ENCODE measurements at regions not wholly inside any gene's neighbourhood (a gene's known extent, or its start where the extent isn't known, plus 50 kb on each side); places are given as distances from the start of the nearest gene placed in this dataset.
"Not testable (repeated sequence)": the region's sequence is repeated elsewhere in the genome, so short reads cannot be mapped to it uniquely, and the experiment has no call there.

- peaks cover 10% of the 10 kb centered on the region; the same call in 1 of the 2 replicates for H3K27me3 ChIP-seq
- H3K4me1 ChIP-seq, result no peaks in the 10 kb centered on the region
- H3K4me3 ChIP-seq, result no peak overlapping the region
- DNase-seq, result no peak
- H3K27ac ChIP-seq, result no peak overlapping the region
- no peaks in the 10 kb centered on the region for H3K9me3 ChIP-seq (replicated peaks)
- H3K36me3 ChIP-seq, result no peaks in the 10 kb centered on the region
Measured at GRCh38 chr9:120308495-120308894, 271.5 kb downstream of the CDK5RAP2 start.

GRCh38 chr9:120307599-120307998, 272.4 kb downstream of the CDK5RAP2 start:
- DNase-seq, result no peak
- H3K9me3 ChIP-seq (replicated peaks), result no peaks in the 10 kb centered on the region
- peaks cover 10% of the 10 kb centered on the region; the same call in 1 of the 2 replicates for H3K27me3 ChIP-seq
- H3K27ac ChIP-seq, result no peak overlapping the region
- H3K4me3 ChIP-seq, result no peak overlapping the region
- no peaks in the 10 kb centered on the region for H3K36me3 ChIP-seq
- no peaks in the 10 kb centered on the region for H3K4me1 ChIP-seq

GRCh38 chr9:120306561-120306960, 273.4 kb downstream of the CDK5RAP2 start:
- Histone ChIP-seq H3K9me3 (replicated peaks) (no peaks in the 10 kb centered on the region), H3K27ac (no peak overlapping the region), H3K4me1 (no peaks in the 10 kb centered on the region), H3K4me3 (no peak overlapping the region), H3K27me3 (peaks cover 10% of the 10 kb centered on the region; the same call in 1 of the 2 replicates), H3K36me3 (no peaks in the 10 kb centered on the region)
- no peak for DNase-seq

GRCh38 chr9:120306088-120306487, 273.9 kb downstream of the CDK5RAP2 start:
- Histone ChIP-seq H3K9me3 (replicated peaks) (no peaks in the 10 kb centered on the region), H3K27me3 (peaks cover 10% of the 10 kb centered on the region; the same call in 1 of the 2 replicates), H3K36me3 (no peaks in the 10 kb centered on the region), H3K4me3 (no peak overlapping the region), H3K4me1 (no peaks in the 10 kb centered on the region), H3K27ac (no peak overlapping the region)
- no peak for DNase-seq

- not testable (repeated sequence) for H3K27ac ChIP-seq; H3K9me3 ChIP-seq (replicated peaks); H3K36me3 ChIP-seq; DNase-seq; H3K4me1 ChIP-seq; H3K4me3 ChIP-seq
- H3K27me3 ChIP-seq, result peaks cover 10% of the 10 kb centered on the region; the same call in 1 of the 2 replicates
Measured at GRCh38 chr9:120304896-120305295, 275.1 kb downstream of the CDK5RAP2 start.

- no peak overlapping the region for H3K4me3 ChIP-seq
- no peaks in the 10 kb centered on the region for H3K9me3 ChIP-seq (replicated peaks)
- no peaks in the 10 kb centered on the region for H3K4me1 ChIP-seq
- DNase-seq, result no peak
- H3K36me3 ChIP-seq, result no peaks in the 10 kb centered on the region
- peaks cover 7% of the 10 kb centered on the region; the same call in 1 of the 2 replicates for H3K27me3 ChIP-seq
- no peak overlapping the region for H3K27ac ChIP-seq
Measured at GRCh38 chr9:120303519-120303918, 276.4 kb downstream of the CDK5RAP2 start.

- Histone ChIP-seq H3K27ac (no peak overlapping the region), H3K27me3 (0 out of 2 replicates have a peak, but pooled peaks cover 4% of the 10 kb centered on the region), H3K4me1 (no peaks in the 10 kb centered on the region), H3K9me3 (replicated peaks) (no peaks in the 10 kb centered on the region), H3K36me3 (no peaks in the 10 kb centered on the region), H3K4me3 (no peak overlapping the region)
- no peak for DNase-seq
Measured at GRCh38 chr9:120299785-120300184, 280.2 kb downstream of the CDK5RAP2 start.

- Histone ChIP-seq H3K27me3 (0 out of 2 replicates have a peak, but pooled peaks cover 5% of the 10 kb centered on the region), H3K27ac (no peak overlapping the region), H3K36me3 (no peaks in the 10 kb centered on the region), H3K9me3 (replicated peaks) (0 out of 2 replicates have a peak, but pooled peaks cover 2% of the 10 kb centered on the region), H3K4me3 (no peak overlapping the region), H3K4me1 (no peaks in the 10 kb centered on the region)
- no peak for DNase-seq
Measured at GRCh38 chr9:120294003-120294402, 286.0 kb downstream of the CDK5RAP2 start.

GRCh38 chr9:120292606-120293005, 287.4 kb downstream of the CDK5RAP2 start:
- H3K36me3 ChIP-seq, result no peaks in the 10 kb centered on the region

GRCh38 chr9:120291050-120291449, 288.9 kb downstream of the CDK5RAP2 start:
- no peaks in the 10 kb centered on the region for H3K36me3 ChIP-seq
- no peak overlapping the region for H3K4me3 ChIP-seq
- H3K27ac ChIP-seq, result no peak overlapping the region
- no peak for DNase-seq
- H3K4me1 ChIP-seq, result no peaks in the 10 kb centered on the region
- 0 out of 2 replicates have a peak, but pooled peaks cover 2% of the 10 kb centered on the region for H3K9me3 ChIP-seq (replicated peaks)
- 0 out of 2 replicates have a peak, but pooled peaks cover 3% of the 10 kb centered on the region for H3K27me3 ChIP-seq

More at GRCh38 chr9:120292606-120293005, 287.4 kb downstream of the CDK5RAP2 start:
- no peak for DNase-seq
- no peaks in the 10 kb centered on the region for H3K4me1 ChIP-seq
- H3K27me3 ChIP-seq, result 0 out of 2 replicates have a peak, but pooled peaks cover 5% of the 10 kb centered on the region
- 0 out of 2 replicates have a peak, but pooled peaks cover 2% of the 10 kb centered on the region for H3K9me3 ChIP-seq (replicated peaks)
- H3K27ac ChIP-seq, result no peak overlapping the region
- no peak overlapping the region for H3K4me3 ChIP-seq

GRCh38 chr9:120289990-120290975, 289.7 kb downstream of the CDK5RAP2 start:
- no peaks in the 10 kb centered on the region for H3K4me1 ChIP-seq
- H3K4me3 ChIP-seq, result no peak overlapping the region
- 0 out of 2 replicates have a peak, but pooled peaks cover 2% of the 10 kb centered on the region for H3K9me3 ChIP-seq (replicated peaks)
- no peak overlapping the region for H3K27ac ChIP-seq
- no peaks in the 10 kb centered on the region for H3K36me3 ChIP-seq
- H3K27me3 ChIP-seq, result 0 out of 2 replicates have a peak, but pooled peaks cover 3% of the 10 kb centered on the region
- DNase-seq, result no peak

- no peak for DNase-seq
- Histone ChIP-seq H3K9me3 (replicated peaks) (0 out of 2 replicates have a peak, but pooled peaks cover 2% of the 10 kb centered on the region), H3K36me3 (no peaks in the 10 kb centered on the region), H3K27me3 (no peaks in the 10 kb centered on the region), H3K27ac (no peak overlapping the region), H3K4me3 (no peak overlapping the region), H3K4me1 (no peaks in the 10 kb centered on the region)
Measured at GRCh38 chr9:120289098-120289497, 290.9 kb downstream of the CDK5RAP2 start.

- H3K4me3 ChIP-seq, result no peak overlapping the region
- H3K27ac ChIP-seq, result no peak overlapping the region
- DNase-seq, result no peak
- H3K4me1 ChIP-seq, result no peaks in the 10 kb centered on the region
- no peaks in the 10 kb centered on the region for H3K36me3 ChIP-seq
- H3K9me3 ChIP-seq (replicated peaks), result 0 out of 2 replicates have a peak, but pooled peaks cover 2% of the 10 kb centered on the region
- no peaks in the 10 kb centered on the region for H3K27me3 ChIP-seq
Measured at GRCh38 chr9:120286530-120286929, 293.4 kb downstream of the CDK5RAP2 start.

- no peaks in the 10 kb centered on the region for H3K4me1 ChIP-seq
- no peaks in the 10 kb centered on the region for H3K27me3 ChIP-seq
- no peak overlapping the region for H3K4me3 ChIP-seq
- no peaks in the 10 kb centered on the region for H3K9me3 ChIP-seq (replicated peaks)
- DNase-seq, result no peak
- no peak overlapping the region for H3K27ac ChIP-seq
- H3K36me3 ChIP-seq, result no peaks in the 10 kb centered on the region
Measured at GRCh38 chr9:120284821-120285220, 295.1 kb downstream of the CDK5RAP2 start.

- Histone ChIP-seq H3K36me3 (no peaks in the 10 kb centered on the region), H3K4me3 (no peak overlapping the region), H3K27ac (no peak overlapping the region), H3K27me3 (peaks cover 1% of the 10 kb centered on the region; the same call in 1 of the 2 replicates), H3K4me1 (no peaks in the 10 kb centered on the region), H3K9me3 (replicated peaks) (no peaks in the 10 kb centered on the region)
- DNase-seq, result no peak
Measured at GRCh38 chr9:120281665-120282064, 298.3 kb downstream of the CDK5RAP2 start.

All from SJCRH30 (cell line).